GM12878 (cell line): ENCODE measurements at regions not wholly inside any gene's neighbourhood (a gene's known extent, or its start where the extent isn't known, plus 50 kb on each side); places are given as distances from the start of the nearest gene placed in this dataset.
"Not testable (repeated sequence)": the region's sequence is repeated elsewhere in the genome, so short reads cannot be mapped to it uniquely, and the experiment has no call there.

Experiments
- ATAC-seq: fragments of 200-7000 bp; cut with Tn5 transposase; 3 replicates; pipeline ENCODE4 v1.9.1; 2020; ENCODE audit warnings: mild to moderate bottlenecking, moderate library complexity
- BruUV-seq: library from RNA; stranded (reverse); fragments of 400-500 nt; replicated peaks from 2 replicates; lab custom pipeline; 2021; lab: Mats Ljungman, UMichigan
- CTCF ChIA-PET: fragments of 300-600 bp; sonication (Branson Sonifier 250); formaldehyde crosslinking; extraction: SDS; loops from one replicate; lab custom pipeline; 2021; ENCODE audit warnings: inconsistent platforms; lab: Yijun Ruan, JAX
- POLR2A ChIA-PET: fragments of 350-600 bp; formaldehyde crosslinking; extraction: SDS; loops from one replicate; lab custom pipeline; 2021; ENCODE audit warnings: inconsistent platforms; lab: Charles Lee
- RAD21 ChIA-PET: fragments of 300-600 bp; sonication (Branson Sonifier 250); formaldehyde crosslinking; loops from one replicate; lab custom pipeline; 2023; ENCODE audit warnings: antibody characterized with exemption; ENCODE audit not compliant: unreplicated experiment; lab: Charles Lee
- SMC1A ChIA-PET: fragments of 300-600 bp; sonication (Branson Sonifier 250); formaldehyde crosslinking; loops from one replicate; lab custom pipeline; 2023; ENCODE audit not compliant: unreplicated experiment, uncharacterized antibody; lab: Charles Lee
- DNase-seq: peaks from one replicate; pipeline ENCODE4 v3.0.0-alpha.2; 2011; ENCODE audit warnings: low read depth, low spot score
- FAIRE-seq: peaks from 3 replicates; lab custom pipeline; 2011; peaks lifted over from hg19 to GRCh38; lab: Jason Lieb, UNC
- H2AFZ ChIP-seq: 2 replicates; pipeline ENCODE4 v1.6.0; 2011; ENCODE audit warnings: low read depth, low read length, control low read depth; ENCODE audit not compliant: control insufficient read depth
- H3K27ac ChIP-seq: 2 replicates; pipeline ENCODE4 v1.5.1; 2011; ENCODE audit warnings: control low read depth; ENCODE audit not compliant: control insufficient read depth, insufficient read depth
- H3K27me3 ChIP-seq, 2 experiments: replicated peaks in 1 of 2; 2 replicates each; pipeline versions ENCODE4 v1.6.0 to v1.6.1; 2011; ENCODE audit warnings: low read length in 1 of 2; ENCODE audit not compliant: control insufficient read depth in 2 of 2, insufficient read depth in 2 of 2
- H3K36me3 ChIP-seq, 2 experiments: 2 replicates each; pipeline ENCODE4 v1.5.1; 2011; ENCODE audit warnings: low read length in 1 of 2; ENCODE audit not compliant: control insufficient read depth in 2 of 2, insufficient read depth in 2 of 2
- H3K4me1 ChIP-seq: 2 replicates; pipeline ENCODE4 v1.6.1; 2011; ENCODE audit warnings: mild to moderate bottlenecking, low read length, moderate library complexity, mixed read lengths; ENCODE audit not compliant: control insufficient read depth, insufficient read depth
- H3K4me2 ChIP-seq: 2 replicates; pipeline ENCODE4 v1.6.0; 2011; ENCODE audit warnings: control low read depth; ENCODE audit not compliant: control insufficient read depth, insufficient read depth
- H3K4me3 ChIP-seq: fragments of 200-600 bp; sonication (generic); 2 replicates; pipeline ENCODE4 v1.5.1; 2016
- H3K79me2 ChIP-seq: 2 replicates; pipeline ENCODE4 v1.6.0; 2011; ENCODE audit warnings: low read length; ENCODE audit not compliant: control insufficient read depth, insufficient read depth
- H3K9ac ChIP-seq: 2 replicates; pipeline ENCODE4 v1.8.0; 2011; ENCODE audit warnings: low read length, control low read depth, mixed read lengths; ENCODE audit not compliant: control insufficient read depth, insufficient read depth
- H3K9me3 ChIP-seq: replicated peaks from 3 replicates; pipeline ENCODE4 v1.5.1; 2011; ENCODE audit warnings: mild to moderate bottlenecking, low read length; ENCODE audit not compliant: control insufficient read depth, insufficient read depth
- H4K20me1 ChIP-seq: 2 replicates; pipeline ENCODE4 v1.6.0; 2011; ENCODE audit not compliant: control insufficient read depth, insufficient read depth
- EGR1 ChIP-seq, 2 experiments: IDR thresholded peaks; 1 replicate in 1 of 2; 2 replicates in 1 of 2; pipeline ENCODE4 v1.6.1; 2011 to 2012; ENCODE audit warnings: low read depth in 2 of 2, low read length in 2 of 2, borderline replicate concordance in 1 of 2, mild to moderate bottlenecking in 1 of 2, moderate library complexity in 1 of 2
- ETV6 ChIP-seq, 2 experiments: fragments of 450-650 bp in 1 of 2; IDR thresholded peaks in 1 of 2; conservative IDR thresholded peaks in 1 of 2; 2 replicates each; pipeline ENCODE4 v1.6.1; 2014; ENCODE audit warnings: antibody characterized with exemption in 1 of 2, borderline replicate concordance in 1 of 2, low read depth in 1 of 2, mild to moderate bottlenecking in 1 of 2, moderate library complexity in 1 of 2
- HDAC2 ChIP-seq: fragments of 200-600 bp; sonication (generic); IDR thresholded peaks from 2 replicates; pipeline ENCODE4 v1.6.1; 2017
- HDAC6 ChIP-seq: fragments of 200-600 bp; sonication (generic); IDR thresholded peaks from one replicate; pipeline ENCODE4 v1.8.0; 2017; ENCODE audit warnings: antibody characterized with exemption; ENCODE audit not compliant: unreplicated experiment
- HDGF ChIP-seq: fragments of 450-650 bp; IDR thresholded peaks from 2 replicates; pipeline ENCODE4 v1.6.1; 2016; ENCODE audit warnings: antibody characterized with exemption
- KLF5 ChIP-seq: fragments of 450-650 bp; IDR thresholded peaks from 2 replicates; pipeline ENCODE4 v1.6.1; 2014; ENCODE audit warnings: mild to moderate bottlenecking; ENCODE audit not compliant: partially characterized antibody
- POLR2AphosphoS2 ChIP-seq: IDR thresholded peaks from 2 replicates; pipeline ENCODE4 v1.6.1; 2011; ENCODE audit warnings: low read depth, mild to moderate bottlenecking, low read length, improper control_type of control experiment, moderate library complexity
- ZNF384 ChIP-seq: IDR thresholded peaks from 2 replicates; pipeline ENCODE4 v1.6.1; 2012; ENCODE audit warnings: low read depth, mild to moderate bottlenecking, low read length, improper control_type of control experiment, borderline replicate concordance
- ZZZ3 ChIP-seq: IDR thresholded peaks from 2 replicates; pipeline ENCODE4 v1.6.1; 2011; ENCODE audit warnings: low read depth; ENCODE audit not compliant: control insufficient read depth, insufficient read length
- WGBS: methylation state at CpG from one replicate; pipeline ENCODE4 v1.1.6; 2016; ENCODE audit warnings: low lambda C conversion rate; ENCODE audit not compliant: insufficient replicate concordance, insufficient coverage; ENCODE audit errors: missing lambda C conversion rate; 5-methylcytosine and 5-hydroxymethylcytosine counted together
- in situ Hi-C: fragments of 300-500 bp; cut with MboI; formaldehyde crosslinking; loops from 9 replicates; pipeline ENCODE4 v1.14.3; 2018; ENCODE audit warnings: mixed read lengths
- intact Hi-C: fragments of 100-400 bp; cut with micrococcal nuclease; formaldehyde crosslinking; loops from one replicate; pipeline ENCODE4 v1.14.2; 2022; ENCODE audit not compliant: unreplicated experiment
- TF ChIP-seq, protein P1 (sequence below): fragments of 450-650 bp; IDR thresholded peaks from 2 replicates; pipeline ENCODE4 v1.6.1; 2016; ENCODE audit warnings: mild to moderate bottlenecking, moderate library complexity, borderline replicate concordance

DNA sequence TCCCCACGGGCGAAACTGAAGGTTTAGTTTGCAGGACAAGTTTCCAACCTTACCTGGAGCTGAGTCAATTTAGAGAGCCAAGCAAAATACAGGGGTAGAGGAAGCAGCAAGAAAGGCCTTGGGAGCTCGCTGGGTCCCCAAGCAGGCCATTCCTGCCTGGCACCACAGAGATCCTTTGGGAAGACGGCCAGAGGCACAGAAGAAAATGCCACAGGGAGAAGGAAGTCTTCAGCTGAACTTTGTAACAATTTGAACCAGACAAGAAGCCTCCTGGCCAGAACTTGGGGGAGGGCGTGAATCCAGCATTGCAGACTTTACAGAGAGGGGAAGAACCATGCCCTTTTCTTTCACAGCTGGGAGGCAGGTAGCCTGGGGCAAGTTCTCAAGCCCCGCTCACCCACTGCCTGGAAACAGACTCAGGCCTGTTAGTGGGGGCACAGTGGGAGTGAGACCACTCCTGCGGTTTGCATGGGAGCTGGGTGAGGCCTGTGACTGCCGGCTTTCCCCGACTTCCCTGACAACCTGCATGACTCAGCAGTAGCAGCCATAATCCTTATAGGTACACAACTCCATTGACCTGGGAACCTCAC is 259.4 kb downstream of the SETD4 start:
- ATAC-seq, DNase-seq, H3K4me2 ChIP-seq, H3K27me3 ChIP-seq, H3K9me3 ChIP-seq, H3K27ac ChIP-seq, SMC1A ChIA-PET, H4K20me1 ChIP-seq, intact Hi-C loops, H2AFZ ChIP-seq, POLR2A ChIA-PET, H3K79me2 ChIP-seq, FAIRE-seq, BruUV-seq, RAD21 ChIA-PET, H3K4me1 ChIP-seq, H3K9ac ChIP-seq, CTCF ChIA-PET, in situ Hi-C loops, H3K36me3 ChIP-seq, H3K4me3 ChIP-seq: not testable (repeated sequence)
- WGBS, result 32% methylated on average over 9 of the region's 9 CpGs

DNA sequence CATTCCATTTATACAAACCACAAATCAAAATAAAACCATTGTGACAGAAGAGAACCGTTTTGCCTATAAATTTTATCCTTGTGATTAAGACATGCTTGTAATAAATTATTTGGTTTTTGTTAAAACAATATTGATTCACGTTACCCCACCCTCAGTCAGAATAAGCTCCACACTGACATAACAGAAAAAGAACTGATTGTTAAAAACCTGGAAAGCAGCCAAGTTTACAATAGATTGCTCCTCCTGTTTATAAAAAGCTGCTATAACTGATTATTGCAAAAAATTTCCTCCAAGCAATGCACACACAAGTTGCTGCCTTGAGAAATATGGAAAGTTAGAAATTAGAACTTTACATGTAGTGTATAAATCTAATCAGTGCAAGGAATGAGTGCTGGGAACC is 263.5 kb downstream of the SETD4 start:
- Histone ChIP-seq H3K36me3 (no peaks in the 10 kb centered on the region), H4K20me1 (no peaks in the 10 kb centered on the region), H2AFZ (no peak overlapping the region), H3K27me3 (no peaks in the 10 kb centered on the region), H3K4me1 (no peaks in the 10 kb centered on the region), H3K27ac (no peak overlapping the region), H3K79me2 (no peaks in the 10 kb centered on the region), H3K4me3 (no peak overlapping the region), H3K4me2 (no peak overlapping the region), H3K9me3 (no peaks in the 10 kb centered on the region; the same call in 2 of the 3 replicates), H3K9ac (no peak overlapping the region)
- ChIA-PET CTCF (no interaction called here), POLR2A (no interaction called here), SMC1A (no interaction called here), RAD21 (no interaction called here)
- FAIRE-seq, result no peak
- ATAC-seq, result no peak
- no peak for DNase-seq
- no peak for TF ChIP-seq POLR2AphosphoS2
- no peak for TF ChIP-seq HDGF
- TF ChIP-seq KLF5, result no peak
- TF ChIP-seq HDAC2, result no peak
- no peak for TF ChIP-seq HDAC6
- TF ChIP-seq EGR1 (IDR thresholded peaks at IDR 0.05; ENCODE audit: borderline replicate concordance in 1 of 2, low read depth in 2 of 2, low read length in 2 of 2), result no peak
- TF ChIP-seq ZZZ3, result no peak
- TF ChIP-seq, protein P1, sequence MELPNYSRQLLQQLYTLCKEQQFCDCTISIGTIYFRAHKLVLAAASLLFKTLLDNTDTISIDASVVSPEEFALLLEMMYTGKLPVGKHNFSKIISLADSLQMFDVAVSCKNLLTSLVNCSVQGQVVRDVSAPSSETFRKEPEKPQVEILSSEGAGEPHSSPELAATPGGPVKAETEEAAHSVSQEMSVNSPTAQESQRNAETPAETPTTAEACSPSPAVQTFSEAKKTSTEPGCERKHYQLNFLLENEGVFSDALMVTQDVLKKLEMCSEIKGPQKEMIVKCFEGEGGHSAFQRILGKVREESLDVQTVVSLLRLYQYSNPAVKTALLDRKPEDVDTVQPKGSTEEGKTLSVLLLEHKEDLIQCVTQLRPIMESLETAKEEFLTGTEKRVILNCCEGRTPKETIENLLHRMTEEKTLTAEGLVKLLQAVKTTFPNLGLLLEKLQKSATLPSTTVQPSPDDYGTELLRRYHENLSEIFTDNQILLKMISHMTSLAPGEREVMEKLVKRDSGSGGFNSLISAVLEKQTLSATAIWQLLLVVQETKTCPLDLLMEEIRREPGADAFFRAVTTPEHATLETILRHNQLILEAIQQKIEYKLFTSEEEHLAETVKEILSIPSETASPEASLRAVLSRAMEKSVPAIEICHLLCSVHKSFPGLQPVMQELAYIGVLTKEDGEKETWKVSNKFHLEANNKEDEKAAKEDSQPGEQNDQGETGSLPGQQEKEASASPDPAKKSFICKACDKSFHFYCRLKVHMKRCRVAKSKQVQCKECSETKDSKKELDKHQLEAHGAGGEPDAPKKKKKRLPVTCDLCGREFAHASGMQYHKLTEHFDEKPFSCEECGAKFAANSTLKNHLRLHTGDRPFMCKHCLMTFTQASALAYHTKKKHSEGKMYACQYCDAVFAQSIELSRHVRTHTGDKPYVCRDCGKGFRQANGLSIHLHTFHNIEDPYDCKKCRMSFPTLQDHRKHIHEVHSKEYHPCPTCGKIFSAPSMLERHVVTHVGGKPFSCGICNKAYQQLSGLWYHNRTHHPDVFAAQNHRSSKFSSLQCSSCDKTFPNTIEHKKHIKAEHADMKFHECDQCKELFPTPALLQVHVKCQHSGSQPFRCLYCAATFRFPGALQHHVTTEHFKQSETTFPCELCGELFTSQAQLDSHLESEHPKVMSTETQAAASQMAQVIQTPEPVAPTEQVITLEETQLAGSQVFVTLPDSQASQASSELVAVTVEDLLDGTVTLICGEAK, result no peak
- no peak for TF ChIP-seq ETV6 (conservative IDR thresholded peaks at IDR 0.05 in 1 of 2, IDR thresholded peaks at IDR 0.05 in 1 of 2; ENCODE audit: borderline replicate concordance in 1 of 2, low read depth in 1 of 2)
- no peak for TF ChIP-seq ZNF384
- intact Hi-C loops (no loop called here), in situ Hi-C loops (no loop called here)
- BruUV-seq, result no TSS peak
- WGBS, result 2% methylated on average over 2 of the region's 2 CpGs
